ENCODE measurements at regions not wholly inside any gene's neighbourhood (a gene's known extent, or its start where the extent isn't known, plus 50 kb on each side); places are given as distances from the start of the nearest gene placed in this dataset.

DNA sequence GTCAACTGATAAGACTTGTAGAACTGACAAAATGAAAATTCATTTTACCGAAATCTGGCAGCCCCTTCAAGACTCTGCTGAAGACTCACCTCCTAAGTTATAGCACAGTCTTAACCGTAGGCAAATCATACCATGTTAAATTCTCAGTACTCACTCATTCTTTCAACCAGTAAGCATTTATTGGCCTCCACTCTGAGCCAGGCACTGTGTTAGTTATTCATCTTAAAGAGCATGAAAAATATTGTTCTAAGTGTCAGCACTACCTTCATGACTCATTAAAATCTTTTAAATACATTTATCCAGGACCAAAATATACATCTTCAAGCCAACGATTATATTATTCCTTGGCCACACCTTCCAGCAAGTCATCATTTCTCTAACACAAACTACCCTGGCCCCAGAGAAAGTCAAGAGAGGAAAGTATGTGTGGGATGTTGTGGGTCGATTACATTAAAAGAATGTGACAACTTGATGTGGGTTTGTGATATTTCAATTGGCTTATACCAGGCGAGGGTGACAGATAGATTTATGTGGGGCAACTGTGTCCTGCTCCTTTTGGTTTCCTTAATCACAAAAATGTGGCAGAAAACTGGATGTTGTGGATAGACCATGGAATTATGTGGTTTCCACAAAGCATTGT lies 55.0 kb downstream of the TMEM30B start:
- DNase-seq: no peak

DNA sequence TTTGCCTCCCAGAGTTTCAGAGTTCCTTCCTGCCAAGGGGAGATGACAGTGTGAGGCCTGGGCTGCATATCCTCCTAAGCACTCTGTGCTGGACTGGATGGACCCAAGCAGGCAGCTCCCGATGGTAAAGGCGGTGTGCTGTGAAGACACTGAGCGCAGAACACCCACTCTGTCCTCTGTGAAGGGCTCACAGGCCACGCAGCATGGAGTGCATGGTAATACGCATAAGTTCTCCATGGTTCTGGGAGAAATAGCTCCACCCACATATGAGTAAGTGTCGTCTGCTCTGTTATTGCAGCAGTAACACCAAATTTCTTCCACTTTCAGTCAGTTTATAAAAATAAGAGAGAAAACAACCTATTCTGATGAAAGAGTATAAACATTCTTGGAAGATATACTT lies 55.8 kb downstream of the TMEM30B start:
- DNase-seq: no peak

DNA sequence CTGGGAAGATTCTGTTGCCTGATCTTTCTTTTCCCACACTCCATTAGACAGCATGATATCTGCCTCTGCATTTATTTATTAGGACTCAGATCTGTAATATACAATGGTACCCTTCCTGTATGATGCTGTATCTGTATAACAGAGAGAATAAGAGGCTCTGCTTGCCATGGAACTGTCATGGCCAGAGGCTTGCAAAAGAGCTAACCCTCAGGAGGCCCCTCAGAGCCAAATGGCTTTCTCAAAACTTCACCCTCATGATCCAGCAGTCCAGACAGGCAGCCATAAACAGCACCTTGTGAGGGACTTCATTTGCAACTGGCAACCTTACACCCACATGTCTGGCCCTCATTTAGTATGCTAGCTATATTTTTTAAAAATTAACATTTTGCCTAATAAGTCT lies 57.6 kb downstream of the TMEM30B start:
- no peak for DNase-seq

DNA sequence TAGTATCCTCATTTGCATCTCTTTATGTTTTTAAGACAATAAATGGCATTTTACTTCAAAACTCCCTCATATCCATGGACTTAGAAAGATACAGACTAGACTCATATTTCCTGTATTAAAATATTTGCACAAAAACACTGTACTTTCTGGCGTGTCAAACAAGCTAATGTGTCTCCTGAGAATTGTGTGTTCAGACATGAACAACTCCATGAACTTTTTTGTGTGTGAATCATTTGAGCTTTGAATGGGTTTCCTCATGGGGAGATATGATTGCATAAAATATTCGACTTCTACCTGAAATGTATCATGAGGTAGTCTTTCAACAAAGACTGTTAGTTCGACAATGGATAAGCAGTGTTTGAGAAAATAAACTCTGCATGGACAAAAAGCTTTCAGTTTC lies 58.8 kb downstream of the TMEM30B start:
- DNase-seq: no peak

DNA sequence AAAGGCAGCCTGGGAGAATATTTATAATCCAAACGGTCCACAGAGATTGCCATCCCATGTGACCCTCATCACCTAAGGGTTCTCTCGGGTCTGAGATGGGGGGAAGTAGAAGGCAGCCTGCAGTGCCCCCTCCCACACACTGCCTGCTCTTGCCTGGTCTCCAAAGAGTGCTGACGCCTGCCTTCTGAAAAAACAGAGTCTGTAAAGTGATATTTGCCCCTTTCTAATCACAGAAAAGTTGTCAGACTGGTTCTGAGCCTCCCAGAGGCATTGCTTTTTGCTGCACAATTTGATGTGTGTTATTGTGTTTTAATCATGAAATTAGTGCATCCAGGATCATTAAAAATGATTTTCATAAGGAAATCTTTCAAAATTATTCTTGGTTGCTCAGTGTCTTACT lies 59.2 kb downstream of the TMEM30B start:
- no peak for DNase-seq

DNA sequence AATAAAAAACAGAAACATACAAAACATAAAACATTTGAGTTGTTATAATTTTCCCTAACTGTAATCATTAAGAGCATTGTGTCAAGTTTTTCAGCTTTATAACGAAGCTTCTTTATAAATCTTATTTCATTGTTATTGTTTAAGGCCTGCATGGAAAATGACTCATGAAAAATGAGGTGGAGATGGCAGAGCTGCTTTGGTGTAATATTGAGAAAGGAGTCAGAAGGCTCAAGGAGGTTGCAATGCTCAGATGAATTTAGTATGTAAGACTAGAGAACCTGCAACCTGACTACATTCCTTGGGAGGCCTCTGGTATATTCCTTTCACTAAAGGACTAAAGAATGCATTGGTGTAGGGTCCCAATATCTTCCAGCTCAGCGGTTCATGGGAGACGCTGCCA lies 61.5 kb downstream of the TMEM30B start:
- no peak for DNase-seq

DNA sequence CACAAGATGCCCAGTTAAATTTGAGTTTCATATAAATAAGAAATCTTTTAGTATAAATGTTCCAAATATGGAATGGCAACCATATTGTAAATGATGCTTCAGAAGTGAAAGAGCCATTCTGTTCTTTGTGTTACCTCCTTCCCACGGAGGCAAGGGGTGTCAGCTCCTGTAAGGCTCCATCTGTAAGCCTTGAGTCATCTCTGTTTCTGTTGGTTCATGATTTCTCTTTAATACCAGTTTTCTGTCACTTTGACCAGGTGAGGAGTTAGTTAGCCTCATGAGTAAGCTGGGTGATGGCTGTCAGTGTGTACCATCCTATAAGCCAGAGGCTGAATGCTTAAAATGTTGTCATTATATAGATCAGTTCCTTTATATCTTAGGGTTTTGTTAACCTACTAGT lies 61.9 kb downstream of the TMEM30B start:
- no peak for DNase-seq

DNA sequence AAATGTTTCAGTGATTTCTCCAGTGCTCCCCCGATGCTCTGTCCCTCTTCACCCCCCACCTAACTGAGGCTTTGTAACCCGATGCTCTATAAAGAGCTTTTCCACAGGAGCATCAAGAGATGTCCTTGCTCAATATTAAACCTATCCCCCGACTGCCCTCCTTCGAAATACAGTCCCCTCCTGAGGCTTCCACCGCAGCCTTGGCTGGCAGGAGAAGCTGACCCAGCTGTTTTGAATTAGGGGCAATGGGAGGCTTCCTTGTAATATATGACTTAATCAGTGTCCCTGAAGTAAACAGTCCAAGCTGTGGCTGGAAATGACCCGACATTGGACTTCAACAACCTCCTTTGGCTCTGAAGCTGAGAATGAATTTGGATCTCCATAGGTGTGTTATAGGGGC lies 62.4 kb downstream of the TMEM30B start:
- no peak for DNase-seq

DNA sequence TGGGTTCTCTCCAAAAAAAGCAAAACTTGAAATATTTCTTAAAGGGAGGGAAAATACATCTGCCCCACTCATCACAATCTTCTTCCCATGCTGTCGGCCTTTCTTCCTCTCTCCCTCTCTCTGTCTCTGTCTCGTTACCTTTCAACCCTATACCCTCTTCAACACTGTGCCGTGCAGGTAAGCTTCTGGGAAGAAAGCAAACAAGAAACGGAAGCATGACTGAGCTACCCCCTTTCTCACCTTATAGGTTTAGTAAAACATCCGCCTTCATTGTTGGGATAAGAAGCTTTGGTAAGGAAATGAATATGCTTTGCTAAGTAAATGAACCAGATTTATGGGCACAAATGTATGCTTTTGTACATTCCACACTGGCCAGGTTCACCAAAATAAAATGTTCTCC lies 63.0 kb downstream of the TMEM30B start:
- DNase-seq: no peak

DNA sequence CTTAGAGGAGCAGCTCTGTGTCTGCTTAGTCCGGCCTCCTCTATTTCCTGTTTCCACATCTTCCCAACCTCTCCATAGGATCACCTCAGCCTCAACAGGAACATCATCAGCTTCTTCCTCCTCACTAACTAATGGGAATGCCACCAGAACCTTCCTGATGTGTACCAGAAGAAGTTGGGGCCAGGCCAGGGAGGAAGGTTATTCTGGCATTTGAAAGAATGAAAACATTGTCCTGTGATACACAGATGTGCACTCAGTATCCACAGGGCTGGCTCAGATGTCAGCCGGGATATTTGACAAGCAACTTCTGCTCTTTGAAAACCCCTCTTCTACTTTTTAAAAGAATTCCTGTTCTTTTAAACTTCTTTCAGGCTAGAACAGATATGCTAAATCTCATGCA lies 63.6 kb downstream of the TMEM30B start:
- no peak for DNase-seq

DNA sequence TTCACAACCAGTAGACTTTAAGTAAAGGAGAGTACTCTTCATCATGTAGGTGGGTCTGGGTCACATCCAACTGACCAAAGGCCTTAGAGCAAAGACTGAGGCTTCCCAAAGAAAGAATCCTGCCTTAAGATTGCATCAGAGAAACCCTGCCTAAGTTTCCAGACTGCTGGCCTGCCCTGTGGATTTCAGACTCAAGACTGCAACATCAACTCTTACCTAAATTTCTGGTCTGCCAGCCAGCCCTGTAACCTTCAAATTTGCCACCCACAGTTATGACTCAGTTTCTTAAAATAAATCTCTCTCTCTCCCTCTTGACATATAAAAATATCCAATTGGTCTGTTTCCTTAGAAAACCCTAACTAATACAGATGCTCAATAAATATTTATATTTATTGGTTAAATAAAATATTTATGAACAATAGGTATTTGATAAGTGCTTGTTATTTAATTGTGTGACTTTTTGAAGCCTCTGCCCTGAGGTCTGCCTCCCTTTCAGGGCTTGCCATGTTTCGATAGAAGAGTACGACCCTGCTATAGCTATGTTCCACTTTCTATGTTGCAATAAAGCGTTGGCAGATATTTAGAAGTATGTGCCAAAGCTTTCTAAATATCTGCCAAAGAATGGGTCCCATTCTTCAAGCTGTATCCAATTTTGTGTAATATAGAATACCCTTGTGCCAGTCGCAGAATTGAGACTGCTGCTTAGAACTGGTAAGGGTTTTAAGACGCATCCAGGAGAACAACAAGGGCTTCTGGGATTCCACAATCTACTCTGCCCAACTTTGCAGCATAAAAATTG lies 65.7 kb downstream of the TMEM30B start:
- DNase-seq: no peak

DNA sequence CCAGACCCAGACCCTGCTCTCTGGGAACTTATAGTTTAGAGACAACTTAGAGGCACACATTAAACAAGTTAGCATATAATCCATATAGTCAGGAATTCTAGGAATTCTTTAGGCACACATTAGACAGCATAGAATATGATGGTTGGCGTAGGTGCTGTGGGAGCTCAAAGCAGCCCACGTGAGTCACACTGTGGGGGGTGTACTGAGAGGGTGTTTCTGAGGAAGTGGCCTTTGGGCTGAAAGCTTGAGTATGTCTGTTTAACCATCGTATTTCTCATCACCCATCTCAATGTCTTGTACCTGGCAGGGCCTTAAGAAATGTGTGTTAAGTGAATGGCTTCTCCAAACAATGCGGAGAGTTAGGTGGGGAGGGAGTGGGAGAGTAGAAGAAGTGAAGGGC lies 67.2 kb downstream of the TMEM30B start:
- no peak for DNase-seq

DNA sequence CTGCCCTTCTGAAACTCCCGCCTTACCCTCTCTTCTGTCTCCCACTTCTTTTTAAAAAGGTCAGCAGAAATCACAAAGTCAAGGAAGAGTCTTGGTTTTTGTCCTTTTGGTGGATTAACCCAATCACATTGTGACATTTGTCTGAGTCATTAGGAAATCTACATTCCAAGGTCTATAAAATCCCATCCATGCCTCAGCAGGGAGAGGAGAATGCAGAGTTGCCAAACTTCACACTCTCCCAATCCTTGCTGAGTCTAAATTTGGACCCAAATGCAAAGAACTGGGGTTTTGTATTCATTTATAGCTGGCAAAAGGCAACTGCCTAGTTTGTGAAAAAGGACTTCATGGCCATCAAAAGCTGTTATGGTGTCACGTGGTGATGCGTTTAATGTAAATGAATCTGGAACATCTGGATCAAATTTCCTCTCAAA lies 67.9 kb downstream of the TMEM30B start:
- DNase-seq: no peak

DNA sequence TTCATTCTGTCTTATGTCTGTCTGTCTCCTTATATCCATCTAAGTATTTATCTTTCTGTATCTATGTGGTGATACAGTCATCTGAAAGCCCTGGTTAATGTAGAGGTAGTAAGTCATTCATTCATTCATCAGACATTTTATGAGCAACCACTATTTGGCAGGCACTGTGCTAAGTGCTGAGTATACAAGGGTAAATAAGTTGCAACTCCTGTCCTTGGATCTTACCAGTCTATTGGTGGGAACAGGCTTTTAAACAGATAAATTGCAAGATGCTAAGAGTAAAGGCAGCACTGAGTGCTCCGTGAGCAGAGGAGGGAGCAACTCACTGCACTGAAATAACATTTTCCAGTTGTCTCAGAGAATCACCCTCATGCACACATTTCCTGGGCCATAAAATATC lies 68.6 kb downstream of the TMEM30B start:
- DNase-seq: no peak

DNA sequence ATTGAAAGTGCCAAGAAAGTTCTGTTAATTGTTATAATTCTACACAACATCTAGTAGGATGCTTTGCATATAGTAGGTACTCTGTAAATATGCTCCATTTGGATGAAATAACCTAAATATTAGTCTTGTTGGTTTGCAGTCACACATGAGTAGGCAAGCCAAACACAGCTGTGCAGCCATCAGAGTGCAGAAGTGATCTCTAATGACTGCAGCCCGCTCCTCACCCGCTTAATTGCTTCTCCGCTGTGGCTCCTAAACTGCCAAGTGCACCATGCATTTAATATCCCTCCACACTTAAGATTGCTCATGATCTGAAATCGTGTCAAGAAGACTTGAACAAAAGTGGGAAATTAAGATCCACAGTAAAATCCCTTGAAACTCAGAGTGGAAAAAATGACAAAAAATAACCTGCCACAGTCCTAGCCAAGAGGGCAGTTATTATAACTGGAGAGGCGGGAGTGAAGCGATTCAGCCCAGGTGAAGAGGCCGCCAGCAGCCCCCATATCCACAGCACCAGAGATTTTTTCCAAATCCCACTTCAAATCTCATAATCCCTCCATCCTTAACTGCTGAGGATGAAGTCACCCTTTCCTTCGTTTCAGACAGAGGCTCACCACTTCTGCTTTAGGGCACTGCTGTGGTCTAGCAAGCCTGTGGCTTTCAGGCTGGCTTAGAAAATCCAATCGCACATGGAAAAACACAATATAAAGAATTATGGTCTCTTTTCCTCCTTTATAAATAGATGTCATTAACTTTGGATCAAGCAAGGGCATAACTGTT lies 69.5 kb downstream of the TMEM30B start:
- DNase-seq: no peak

DNA sequence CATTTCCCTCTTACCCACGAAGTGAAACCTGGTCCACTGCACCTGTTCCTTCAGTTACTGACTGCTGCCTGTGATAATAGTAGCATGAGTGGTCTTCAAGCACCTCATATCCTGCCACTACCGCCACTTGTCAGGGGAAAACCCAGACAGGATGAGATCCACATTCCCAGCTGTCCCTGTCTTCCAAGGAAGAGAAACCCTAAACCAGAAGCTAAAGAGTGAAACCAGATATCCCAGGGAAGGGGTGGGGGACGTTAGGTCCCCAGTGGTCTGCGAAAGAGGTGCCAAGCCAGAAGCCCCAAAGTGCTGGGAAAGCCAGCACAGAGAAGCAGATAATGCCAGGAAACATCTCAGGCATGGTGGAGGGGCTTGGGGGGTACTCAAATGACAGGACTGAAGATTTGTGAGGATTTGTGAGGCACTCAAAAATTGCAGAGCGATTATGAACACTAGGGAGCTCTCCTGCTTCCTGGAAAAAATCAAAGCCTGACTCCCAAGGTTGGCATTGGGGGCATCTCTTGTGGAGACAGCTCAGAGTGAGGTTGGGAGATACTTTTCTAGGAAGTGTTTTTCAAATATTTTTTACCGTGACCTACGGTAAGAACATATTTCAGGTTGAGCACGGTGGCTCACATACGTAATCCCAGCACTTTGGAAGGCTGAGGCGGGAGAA lies 77.9 kb downstream of the TMEM30B start:
- DNase-seq: no peak

DNA sequence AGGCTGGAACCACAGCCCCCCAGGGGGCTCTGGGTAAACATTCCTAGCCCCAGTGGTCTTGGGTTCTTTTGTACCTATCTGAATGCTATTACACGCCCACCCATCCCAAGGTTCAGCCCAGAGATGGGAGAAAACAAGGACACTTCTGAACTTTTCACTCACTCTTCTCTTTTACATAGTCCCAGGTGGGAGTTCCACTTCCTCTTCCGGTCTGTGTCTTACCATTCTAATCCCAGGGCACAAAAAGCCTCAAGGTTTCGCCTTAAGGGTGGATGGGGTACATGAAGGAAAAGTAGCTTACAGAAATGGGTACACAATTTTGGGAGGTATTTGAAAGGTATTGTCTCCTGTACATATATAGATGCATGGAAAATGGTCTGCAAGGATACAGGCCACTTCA lies 79.0 kb downstream of the TMEM30B start:
- no peak for DNase-seq

DNA sequence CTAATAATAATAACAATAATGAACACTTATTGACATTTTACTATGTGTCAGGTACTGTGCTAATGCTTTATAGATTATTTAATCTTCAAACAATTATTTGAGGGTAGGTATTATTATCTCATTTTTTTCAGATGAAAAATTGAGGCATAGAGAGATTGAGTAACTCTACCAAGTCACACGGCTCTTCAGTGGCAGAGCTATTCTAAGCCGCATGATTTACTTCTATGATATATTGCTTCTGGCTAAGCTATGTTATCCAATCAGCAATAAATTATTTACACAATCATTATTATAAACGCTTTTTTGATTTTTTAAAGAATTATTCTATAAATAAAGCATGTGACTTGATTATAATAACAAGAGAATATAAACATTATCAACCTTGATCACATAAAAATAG lies 80.0 kb downstream of the TMEM30B start:
- DNase-seq: no peak

DNA sequence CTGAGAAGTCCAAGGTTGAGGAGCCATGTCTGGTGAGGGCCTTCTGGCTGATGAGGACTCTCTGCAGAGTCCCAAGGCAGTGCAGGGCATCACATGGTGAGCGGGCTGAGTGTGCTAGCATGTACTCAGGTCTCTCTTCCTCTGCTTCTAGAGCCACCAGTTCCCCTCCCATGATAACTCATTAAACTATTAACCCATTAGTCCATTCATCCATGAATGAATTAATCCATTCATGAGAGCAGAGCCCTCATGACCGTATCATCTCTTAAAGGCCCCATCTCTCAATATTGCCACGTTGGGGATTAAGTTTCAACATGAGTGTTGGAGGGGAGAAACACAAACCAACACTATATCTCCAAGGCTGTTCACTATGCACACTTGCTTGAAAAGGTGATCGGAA lies 83.7 kb downstream of the TMEM30B start:
- DNase-seq: no peak

DNA sequence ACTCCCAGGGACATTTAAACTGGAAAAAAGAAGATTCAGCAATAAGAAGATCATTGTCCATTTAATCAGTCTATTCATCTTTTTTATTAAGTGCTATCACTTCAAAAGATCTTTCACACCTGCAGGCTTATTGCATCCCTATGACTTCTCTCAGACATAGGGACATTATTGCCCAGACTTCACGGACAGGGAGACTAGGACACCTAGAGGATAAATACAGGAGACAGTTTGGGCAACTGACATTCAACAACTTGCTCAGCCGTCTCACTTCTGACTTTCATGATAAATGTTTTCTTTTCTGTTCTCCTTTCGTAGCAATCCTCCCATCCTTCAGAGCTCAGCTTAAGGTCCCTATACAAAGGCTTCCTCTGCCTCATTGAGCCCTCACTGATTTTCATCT lies 84.3 kb downstream of the TMEM30B start:
- no peak for DNase-seq

DNA sequence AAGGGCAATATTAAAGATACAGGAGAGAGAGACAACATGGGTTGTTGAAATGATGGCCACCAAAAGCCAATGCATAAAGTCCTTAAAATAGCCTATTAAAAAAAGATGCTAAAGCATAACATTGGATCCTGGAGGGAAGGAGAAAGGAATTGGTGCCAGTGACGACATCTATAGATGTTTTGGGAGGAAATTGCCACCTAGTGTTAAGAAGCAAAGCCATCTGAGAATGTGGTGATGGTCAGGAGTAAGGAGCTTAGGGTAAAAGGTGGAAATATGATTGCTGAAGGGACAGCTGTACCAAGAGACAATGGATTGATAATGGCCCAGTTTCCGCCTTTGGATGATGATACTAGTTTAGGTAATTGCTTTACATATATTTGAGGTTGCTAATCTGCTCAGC lies 85.1 kb downstream of the TMEM30B start:
- DNase-seq: no peak

DNA sequence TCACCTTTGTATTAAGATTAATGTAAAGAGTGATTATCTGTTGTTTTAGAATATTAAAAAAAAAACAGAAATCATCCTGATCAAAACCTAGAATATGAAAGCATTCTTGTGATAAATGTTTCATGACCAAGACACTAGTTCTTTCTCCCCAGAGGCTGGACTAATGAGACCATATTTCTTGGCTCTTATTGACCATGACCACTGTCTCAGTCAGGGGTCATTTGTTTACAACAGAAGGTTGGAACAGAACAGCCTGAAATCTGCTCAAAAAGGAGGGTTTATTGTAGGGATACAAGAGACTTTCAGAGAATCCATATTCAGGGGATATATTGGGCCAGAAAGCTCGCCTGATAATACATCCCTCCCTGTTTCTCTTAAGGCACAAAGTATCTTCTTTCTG lies 87.7 kb downstream of the TMEM30B start:
- no peak for DNase-seq

DNA sequence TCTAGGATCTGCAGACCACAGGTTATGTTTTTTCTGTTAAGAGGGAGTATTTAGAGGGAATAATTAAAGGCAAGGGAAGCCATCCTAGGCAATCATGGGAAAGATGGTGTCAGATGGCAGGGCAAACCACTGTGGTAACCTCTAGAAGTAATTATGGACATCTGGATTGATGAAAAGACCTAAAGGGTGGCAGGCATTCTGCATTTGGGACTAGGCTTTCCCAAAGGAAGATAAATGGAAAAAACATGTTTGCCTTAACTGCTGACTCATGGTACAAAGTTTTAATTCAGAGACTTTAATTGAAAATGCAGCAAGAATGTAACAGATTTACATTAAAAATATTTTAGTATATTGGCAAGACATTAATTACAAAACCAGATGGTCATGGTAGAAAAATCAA lies 88.1 kb downstream of the TMEM30B start:
- DNase-seq: no peak

DNA sequence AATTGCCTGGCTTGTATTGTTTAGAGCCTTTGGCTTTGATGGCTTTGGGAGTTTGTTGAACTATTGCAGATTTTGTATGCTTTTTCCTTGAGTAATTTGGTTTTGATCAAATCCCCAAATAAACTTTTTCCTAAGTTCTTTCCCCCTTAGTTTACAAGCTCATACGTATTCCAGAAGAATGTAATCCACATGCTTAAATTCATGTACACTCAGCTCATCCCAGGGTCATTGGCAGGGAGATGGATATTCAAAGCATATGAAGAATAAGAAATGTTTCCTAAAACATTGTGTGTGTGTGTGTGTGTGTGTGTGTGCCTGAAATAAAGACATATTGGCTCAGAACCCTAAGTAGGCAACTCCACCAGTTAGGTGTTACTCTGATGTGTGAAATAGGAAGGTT lies 89.4 kb downstream of the TMEM30B start:
- no peak for DNase-seq

Data from activated CD4-positive, alpha-beta T cell treated with anti-CD3 and anti-CD28 coated beads, Interleukin-2, amount 50 U/mL, for 1 hour (primary cell).